A549 (cell line): ENCODE measurements at regions not wholly inside any gene's neighbourhood (a gene's known extent, or its start where the extent isn't known, plus 50 kb on each side); places are given as distances from the start of the nearest gene placed in this dataset.

Source experiments
- BCL3 ChIP-seq: fragments of >200 bp; sonication (Bioruptor Twin); formaldehyde crosslinking; IDR thresholded peaks from 3 replicates; pipeline ENCODE4 v1.6.1; 2016
- CHD2 ChIP-seq: fragments of 150-350 bp; IDR thresholded peaks from 2 replicates; pipeline ENCODE4 v1.6.1; 2014; ENCODE audit warnings: low read length; ENCODE audit not compliant: partially characterized antibody
- CTCF ChIP-seq: fragments of >200 bp; sonication (Bioruptor Twin); formaldehyde crosslinking; IDR thresholded peaks from 3 replicates; pipeline ENCODE4 v1.5.1; 2016
- EP300 ChIP-seq, 2 experiments: fragments of >200 bp; sonication (Bioruptor Twin); formaldehyde crosslinking; IDR thresholded peaks; 2 replicates in 1 of 2; 3 replicates in 1 of 2; pipeline ENCODE4 v1.6.1; 2016 to 2017
- HES2 ChIP-seq: fragments of >200 bp; sonication (Bioruptor Twin); formaldehyde crosslinking; IDR thresholded peaks from 2 replicates; pipeline ENCODE4 v1.6.1; 2016
- MAFK ChIP-seq: fragments of 450-650 bp; IDR thresholded peaks from 2 replicates; pipeline ENCODE4 v1.6.1; 2014; ENCODE audit not compliant: partially characterized antibody
- MYC ChIP-seq: IDR thresholded peaks from 2 replicates; pipeline ENCODE4 v1.6.1; 2012; ENCODE audit warnings: mild to moderate bottlenecking, inconsistent platforms, low read length, improper control_type of control experiment, borderline replicate concordance
- POLR2A ChIP-seq: IDR thresholded peaks from 2 replicates; pipeline ENCODE4 v1.6.1; 2012; ENCODE audit warnings: mild to moderate bottlenecking, low read length
- POLR2AphosphoS2 ChIP-seq: conservative IDR thresholded peaks from 2 replicates; pipeline ENCODE4 v1.6.1; 2012; ENCODE audit warnings: low read length, improper control_type of control experiment, inconsistent platforms
- RCOR1 ChIP-seq: fragments of 150-350 bp; IDR thresholded peaks from 2 replicates; pipeline ENCODE4 v1.6.1; 2014; ENCODE audit warnings: antibody characterized with exemption, low read length, low read depth
- SREBF2 ChIP-seq: fragments of 450-650 bp; IDR thresholded peaks from 2 replicates; pipeline ENCODE4 v1.6.1; 2014; ENCODE audit warnings: mild to moderate bottlenecking, moderate library complexity
- USF2 ChIP-seq: fragments of 450-650 bp; IDR thresholded peaks from 2 replicates; pipeline ENCODE4 v1.6.1; 2014; ENCODE audit warnings: antibody characterized with exemption

GRCh38 chrX:42443267-42443666, 334.7 kb downstream of the PPP1R2C start:
- no peak for TF ChIP-seq MAFK
- no peak for TF ChIP-seq POLR2A
- no peak for TF ChIP-seq CTCF
- TF ChIP-seq BCL3 = no peak
- no peak for TF ChIP-seq CHD2
- no peak for TF ChIP-seq HES2
- TF ChIP-seq RCOR1 = no peak
- no peak for TF ChIP-seq POLR2AphosphoS2
- TF ChIP-seq USF2 = no peak
- no peak for TF ChIP-seq EP300 (IDR thresholded peaks at IDR 0.05)
- no peak for TF ChIP-seq MYC
- no peak for TF ChIP-seq SREBF2
